Vagina (tissue), 2 donors: ENCODE measurements at regions not wholly inside any gene's neighbourhood (a gene's known extent, or its start where the extent isn't known, plus 50 kb on each side); places are given as distances from the start of the nearest gene placed in this dataset.

Experiments used
- POLR2A ChIP-seq, 2 donors: fragments of 450-650 bp; IDR thresholded peaks; one replicate each; pipeline ENCODE4 v1.6.1; 2017; ENCODE audit warnings: antibody characterized with exemption in 2 of 2, mild to moderate bottlenecking in 2 of 2, moderate library complexity in 2 of 2
- POLR2AphosphoS5 ChIP-seq, 2 donors: sonication (generic); formaldehyde crosslinking; IDR thresholded peaks; one replicate each; pipeline ENCODE4 v1.9.0; 2017; ENCODE audit warnings: antibody characterized with exemption in 2 of 2, mild to moderate bottlenecking in 2 of 2, low read depth in 1 of 2; ENCODE audit not compliant: insufficient read depth in 1 of 2
- TF ChIP-seq, protein P1 (sequence below), 3 experiments: fragments of 450-650 bp in 2 of 3; fragments of 200-600 bp in 1 of 3; sonication (generic) in 1 of 3; IDR thresholded peaks; one replicate each; pipeline ENCODE4 v1.5.1; 2017 to 2019; ENCODE audit warnings: antibody characterized with exemption in 3 of 3, mild to moderate bottlenecking in 2 of 3, moderate library complexity in 2 of 3

GRCh38 chr9:104984121-104984520 lies 56.2 kb upstream of the ABCA1 start:
- TF ChIP-seq, protein P1, sequence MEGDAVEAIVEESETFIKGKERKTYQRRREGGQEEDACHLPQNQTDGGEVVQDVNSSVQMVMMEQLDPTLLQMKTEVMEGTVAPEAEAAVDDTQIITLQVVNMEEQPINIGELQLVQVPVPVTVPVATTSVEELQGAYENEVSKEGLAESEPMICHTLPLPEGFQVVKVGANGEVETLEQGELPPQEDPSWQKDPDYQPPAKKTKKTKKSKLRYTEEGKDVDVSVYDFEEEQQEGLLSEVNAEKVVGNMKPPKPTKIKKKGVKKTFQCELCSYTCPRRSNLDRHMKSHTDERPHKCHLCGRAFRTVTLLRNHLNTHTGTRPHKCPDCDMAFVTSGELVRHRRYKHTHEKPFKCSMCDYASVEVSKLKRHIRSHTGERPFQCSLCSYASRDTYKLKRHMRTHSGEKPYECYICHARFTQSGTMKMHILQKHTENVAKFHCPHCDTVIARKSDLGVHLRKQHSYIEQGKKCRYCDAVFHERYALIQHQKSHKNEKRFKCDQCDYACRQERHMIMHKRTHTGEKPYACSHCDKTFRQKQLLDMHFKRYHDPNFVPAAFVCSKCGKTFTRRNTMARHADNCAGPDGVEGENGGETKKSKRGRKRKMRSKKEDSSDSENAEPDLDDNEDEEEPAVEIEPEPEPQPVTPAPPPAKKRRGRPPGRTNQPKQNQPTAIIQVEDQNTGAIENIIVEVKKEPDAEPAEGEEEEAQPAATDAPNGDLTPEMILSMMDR (IDR thresholded peaks at IDR 0.05) = no peak
- no peak for TF ChIP-seq POLR2A (IDR thresholded peaks at IDR 0.05)
- TF ChIP-seq POLR2AphosphoS5 (IDR thresholded peaks at IDR 0.05; ENCODE audit: insufficient read depth in 1 of 2, low read depth in 1 of 2) = no peak
